Left ventricle myocardium inferior (tissue), 1 donor: ENCODE measurements at regions not wholly inside any gene's neighbourhood (a gene's known extent, or its start where the extent isn't known, plus 50 kb on each side); places are given as distances from the start of the nearest gene placed in this dataset.

Source experiments
- DNase-seq: peaks from one replicate; pipeline ENCODE4 v3.0.0-alpha.2; 2020
- H3K27ac ChIP-seq: fragments of 200-600 bp; replicated peaks from 2 replicates; pipeline ENCODE4 v1.8.0; 2021
- H3K27me3 ChIP-seq: fragments of 200-600 bp; 2 replicates; pipeline ENCODE4 v1.8.0; 2021; ENCODE audit warnings: low read depth
- H3K36me3 ChIP-seq: fragments of 200-600 bp; 2 replicates; pipeline ENCODE4 v1.8.0; 2021
- H3K4me1 ChIP-seq: fragments of 200-600 bp; 2 replicates; pipeline ENCODE4 v1.8.0; 2021
- H3K4me3 ChIP-seq: fragments of 200-600 bp; 2 replicates; pipeline ENCODE4 v1.8.0; 2021; ENCODE audit warnings: mild to moderate bottlenecking, moderate library complexity
- H3K9me3 ChIP-seq: fragments of 200-600 bp; replicated peaks from 2 replicates; pipeline ENCODE4 v1.8.0; 2021
- CTCF ChIP-seq: fragments of 200-600 bp; IDR thresholded peaks from 2 replicates; pipeline ENCODE4 v1.8.0; 2021; ENCODE audit warnings: antibody characterized with exemption, mild to moderate bottlenecking, borderline replicate concordance
- intact Hi-C: fragments of 100-400 bp; cut with micrococcal nuclease; formaldehyde crosslinking; loops from one replicate; pipeline ENCODE4 v1.11.0; 2022
- donor health status: DM: no; HTN: yes; CAD: no; lungs with severe emphysema.

GRCh38 chr18:38872342-38872741, 1306.7 kb upstream of the CELF4 start:
- intact Hi-C loops = no loop called here
- H3K4me1 ChIP-seq = no peaks in the 10 kb centered on the region

GRCh38 chr18:38868757-38869156, 1303.2 kb upstream of the CELF4 start:
- TF ChIP-seq CTCF = no peak
- H3K27me3 ChIP-seq = no peaks in the 10 kb centered on the region
- no peak for DNase-seq
- H3K4me3 ChIP-seq = no peak overlapping the region
- intact Hi-C loops = no loop called here
- no peaks in the 10 kb centered on the region for H3K4me1 ChIP-seq
- no peak overlapping the region for H3K27ac ChIP-seq
- H3K9me3 ChIP-seq = no peaks in the 10 kb centered on the region
- H3K36me3 ChIP-seq = no peaks in the 10 kb centered on the region

More at GRCh38 chr18:38872342-38872741, 1306.7 kb upstream of the CELF4 start:
- H3K9me3 ChIP-seq = no peaks in the 10 kb centered on the region
- no peak overlapping the region for H3K27ac ChIP-seq
- no peaks in the 10 kb centered on the region for H3K27me3 ChIP-seq
- TF ChIP-seq CTCF = no peak
- DNase-seq = no peak
- no peaks in the 10 kb centered on the region for H3K36me3 ChIP-seq
- no peak overlapping the region for H3K4me3 ChIP-seq

GRCh38 chr18:38867680-38868079, 1302.1 kb upstream of the CELF4 start:
- intact Hi-C loops = no loop called here

GRCh38 chr18:38851526-38851925, 1285.9 kb upstream of the CELF4 start:
- H3K4me1 ChIP-seq = no peaks in the 10 kb centered on the region
- no peaks in the 10 kb centered on the region for H3K36me3 ChIP-seq
- H3K4me3 ChIP-seq = no peak overlapping the region
- H3K9me3 ChIP-seq = peaks cover 10% of the 10 kb centered on the region
- no peak for DNase-seq
- intact Hi-C loops = no loop called here
- no peak for TF ChIP-seq CTCF
- no peaks in the 10 kb centered on the region for H3K27me3 ChIP-seq
- no peak overlapping the region for H3K27ac ChIP-seq

More at GRCh38 chr18:38867680-38868079, 1302.1 kb upstream of the CELF4 start:
- DNase-seq = no peak
- H3K4me3 ChIP-seq = no peak overlapping the region
- no peaks in the 10 kb centered on the region for H3K9me3 ChIP-seq
- no peaks in the 10 kb centered on the region for H3K27me3 ChIP-seq
- no peak for TF ChIP-seq CTCF
- no peaks in the 10 kb centered on the region for H3K4me1 ChIP-seq
- H3K27ac ChIP-seq = no peak overlapping the region
- H3K36me3 ChIP-seq = no peaks in the 10 kb centered on the region

- Histone ChIP-seq H3K4me3 (no peak overlapping the region), H3K27me3 (no peaks in the 10 kb centered on the region), H3K9me3 (no peaks in the 10 kb centered on the region), H3K36me3 (no peaks in the 10 kb centered on the region), H3K27ac (no peak overlapping the region), H3K4me1 (no peaks in the 10 kb centered on the region)
- no peak for TF ChIP-seq CTCF
- DNase-seq = no peak
- intact Hi-C loops = no loop called here
Observed at GRCh38 chr18:38847326-38847725, 1281.7 kb upstream of the CELF4 start.

GRCh38 chr18:38843291-38843690, 1277.7 kb upstream of the CELF4 start:
- no peak for TF ChIP-seq CTCF
- intact Hi-C loops = no loop called here
- no peak overlapping the region for H3K27ac ChIP-seq
- no peak overlapping the region for H3K4me3 ChIP-seq
- no peaks in the 10 kb centered on the region for H3K27me3 ChIP-seq
- no peaks in the 10 kb centered on the region for H3K36me3 ChIP-seq
- H3K9me3 ChIP-seq = no peaks in the 10 kb centered on the region
- H3K4me1 ChIP-seq = no peaks in the 10 kb centered on the region
- DNase-seq = no peak
